ENCODE measurements at regions not wholly inside any gene's neighbourhood (a gene's known extent, or its start where the extent isn't known, plus 50 kb on each side); places are given as distances from the start of the nearest gene placed in this dataset.

- TF ChIP-seq CTCF (IDR thresholded peaks at IDR 0.05 in 4 of 5, conservative IDR thresholded peaks at IDR 0.05 in 1 of 5) (no peak), POLR2A (IDR thresholded peaks at IDR 0.05) (no peak)
These were observed 242.0 kb downstream of the FOXD2 start for GRCh38 chr1:47679826-47680225.
